Iris pigment epithelial cell (primary cell): ENCODE measurements at regions not wholly inside any gene's neighbourhood (a gene's known extent, or its start where the extent isn't known, plus 50 kb on each side); places are given as distances from the start of the nearest gene placed in this dataset.

Experiments
- DNase-seq: peaks from one replicate; pipeline ENCODE4 v3.0.0-alpha.2; 2011; ENCODE audit warnings: low read depth

DNA sequence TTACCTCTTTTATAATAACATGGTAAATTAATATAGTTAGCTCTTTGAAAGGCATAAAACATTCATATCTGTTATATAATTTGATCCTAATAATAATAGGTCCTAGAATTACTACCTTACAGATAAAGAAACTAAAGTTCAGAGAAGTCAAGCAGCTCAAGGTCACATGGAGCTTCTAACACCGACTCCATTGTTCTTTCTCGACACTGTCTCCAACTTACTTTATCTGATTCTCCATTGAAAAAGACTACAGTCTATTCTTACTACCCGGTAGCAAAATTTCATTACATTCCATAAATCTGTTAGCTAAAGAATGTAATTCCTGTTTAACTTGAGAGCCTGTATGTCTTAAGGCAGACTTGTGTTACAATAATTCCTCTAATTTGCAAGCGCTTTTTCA is 96.3 kb upstream of the TMEM161B start:
- no peak for DNase-seq

DNA sequence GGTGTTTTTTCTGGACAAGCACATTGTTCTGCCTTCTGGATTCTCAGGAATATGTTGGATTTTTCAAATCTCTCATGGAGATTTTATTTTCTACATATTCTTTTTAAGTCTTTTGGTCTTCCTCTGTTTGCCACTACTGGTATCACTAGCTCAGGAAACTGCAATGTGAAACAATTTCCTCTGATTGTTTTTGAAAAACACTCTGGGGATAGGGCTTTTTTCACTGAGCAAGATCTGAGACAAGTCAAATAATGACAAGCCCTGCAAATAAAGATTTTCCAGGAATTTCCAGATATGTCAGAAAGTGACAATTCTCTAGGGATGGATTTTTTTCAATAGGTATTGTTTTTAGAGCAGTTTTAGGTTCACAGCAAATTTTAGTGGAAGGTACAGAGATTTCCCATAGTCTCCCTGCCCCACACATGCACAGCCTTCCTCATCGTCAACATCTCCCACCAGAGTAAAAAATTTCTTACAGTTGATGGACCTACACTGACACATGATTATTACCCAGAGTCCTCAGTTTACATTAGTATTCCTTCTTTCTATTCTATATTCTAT is 86.9 kb upstream of the TMEM161B start:
- no peak for DNase-seq

- no peak for DNase-seq
These were observed 57.2 kb upstream of the TMEM161B start for GRCh38 chr5:88325868-88326267.

DNA sequence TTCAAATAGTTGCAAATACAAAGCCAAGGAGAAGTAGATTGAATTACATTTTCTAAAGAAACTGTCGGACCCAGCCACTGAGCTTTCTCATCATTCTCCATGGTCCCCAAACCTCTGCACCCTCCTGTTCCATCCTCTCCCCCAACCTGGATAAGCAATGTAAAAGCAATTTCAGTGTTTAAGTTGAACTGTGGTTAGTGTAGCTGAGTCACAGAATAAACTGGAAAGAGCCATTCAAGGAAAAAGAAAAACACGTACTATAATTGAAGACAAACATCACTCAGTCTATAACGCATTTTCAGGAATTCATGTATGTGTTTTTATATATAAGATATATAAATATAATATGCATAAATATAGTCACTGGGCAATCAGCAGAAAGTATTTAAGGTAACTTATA is 54.1 kb upstream of the TMEM161B start:
- DNase-seq = no peak
